AG09319 (cell line): ENCODE measurements at regions not wholly inside any gene's neighbourhood (a gene's known extent, or its start where the extent isn't known, plus 50 kb on each side); places are given as distances from the start of the nearest gene placed in this dataset.

Experiments used
- DNase-seq: peaks from one replicate; pipeline ENCODE4 v3.0.0-alpha.2; 2010; ENCODE audit warnings: low read depth; ENCODE audit errors: extremely low read depth
- CTCF ChIP-seq: IDR thresholded peaks from 2 replicates; pipeline ENCODE4 v1.5.1; 2011; ENCODE audit warnings: low read depth, mild to moderate bottlenecking, inconsistent platforms, low read length, moderate library complexity

GRCh38 chr13:30094015-30094414 lies 213.3 kb downstream of the KATNAL1 start:
- no peak for TF ChIP-seq CTCF
- DNase-seq, result no peak

GRCh38 chr13:30093236-30093635 lies 214.1 kb downstream of the KATNAL1 start:
- TF ChIP-seq CTCF, result no peak
- no peak for DNase-seq

GRCh38 chr13:30091691-30092090 lies 215.7 kb downstream of the KATNAL1 start:
- TF ChIP-seq CTCF, result no peak

GRCh38 chr13:30091035-30091434 lies 216.3 kb downstream of the KATNAL1 start:
- TF ChIP-seq CTCF, result no peak
- DNase-seq, result no peak

More at GRCh38 chr13:30091691-30092090, 215.7 kb downstream of the KATNAL1 start:
- no peak for DNase-seq

- no peak for TF ChIP-seq CTCF
- no peak for DNase-seq
Observed at GRCh38 chr13:30088312-30088855, 219.0 kb downstream of the KATNAL1 start.

GRCh38 chr13:30085087-30085486 lies 222.3 kb downstream of the KATNAL1 start:
- DNase-seq, result no peak
- TF ChIP-seq CTCF, result no peak

GRCh38 chr13:30082391-30082790 lies 225.0 kb downstream of the KATNAL1 start:
- no peak for TF ChIP-seq CTCF
- DNase-seq, result no peak
